Middle frontal gyrus (tissue), 1 donor: ENCODE measurements at regions not wholly inside any gene's neighbourhood (a gene's known extent, or its start where the extent isn't known, plus 50 kb on each side); places are given as distances from the start of the nearest gene placed in this dataset.

ENCODE experiments used
- DNase-seq: peaks from one replicate; pipeline ENCODE4 v3.0.0-alpha.2; 2015; ENCODE audit warnings: low spot score; ENCODE audit errors: extremely low spot score

- no peak for DNase-seq
Measured at GRCh38 chr14:71658261-71658860, 273.9 kb upstream of the RGS6 start.

GRCh38 chr14:71659159-71659558, 273.1 kb upstream of the RGS6 start:
- DNase-seq: no peak

DNA sequence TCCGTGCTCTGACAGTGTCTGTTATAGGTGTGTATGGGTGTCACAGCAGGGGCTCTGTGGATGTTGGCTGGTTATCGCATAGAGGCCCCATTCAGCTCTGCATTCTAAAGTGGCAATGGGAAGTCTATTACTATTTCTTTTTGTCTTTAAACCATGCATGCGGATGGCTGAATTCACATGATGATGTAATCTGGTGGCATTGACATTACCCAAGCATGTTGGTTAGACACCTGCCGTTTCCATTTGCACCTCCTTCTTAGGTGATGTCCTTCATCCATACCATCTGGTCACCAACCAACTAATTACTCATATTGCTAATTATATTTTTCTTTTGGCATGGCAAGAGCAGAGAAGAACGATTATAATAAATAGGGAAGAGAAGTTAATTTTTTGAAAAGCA, 270.8 kb upstream of the RGS6 start:
- no peak for DNase-seq

DNA sequence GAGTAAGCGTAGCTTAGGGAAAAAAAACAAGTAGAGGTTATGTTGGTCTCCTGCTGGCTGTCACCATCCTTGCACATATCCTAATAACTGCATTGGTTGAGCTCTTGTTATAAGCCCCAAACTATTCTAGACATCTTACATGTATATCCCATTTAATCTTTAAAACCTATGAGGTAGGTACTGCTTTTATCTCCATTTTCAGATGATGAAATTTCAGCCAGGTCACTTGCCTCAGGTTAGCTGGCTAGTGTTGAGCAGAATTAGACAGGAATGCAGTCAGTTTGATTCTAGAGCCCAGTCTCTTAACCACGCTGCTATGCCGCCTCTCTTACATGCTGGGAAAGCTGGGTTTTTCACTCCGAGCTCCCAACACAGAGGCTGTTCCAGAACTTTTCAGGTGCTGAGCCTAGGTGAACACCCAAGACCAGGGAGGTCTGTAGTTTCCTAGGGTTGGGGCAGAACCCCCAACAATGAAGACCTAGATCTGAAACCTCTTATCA, 269.9 kb upstream of the RGS6 start:
- DNase-seq: no peak

GRCh38 chr14:71665157-71665556, 267.1 kb upstream of the RGS6 start:
- no peak for DNase-seq

- DNase-seq: no peak
Measured at GRCh38 chr14:71665781-71666180, 266.4 kb upstream of the RGS6 start.

- no peak for DNase-seq
Measured at GRCh38 chr14:71666571-71667145, 265.6 kb upstream of the RGS6 start.

- DNase-seq: no peak
Measured at GRCh38 chr14:71668186-71668912, 263.9 kb upstream of the RGS6 start.

GRCh38 chr14:71672596-71672995, 259.6 kb upstream of the RGS6 start:
- DNase-seq: no peak

GRCh38 chr14:71675126-71675899, 256.9 kb upstream of the RGS6 start:
- DNase-seq: no peak

GRCh38 chr14:71675900-71676287, 256.3 kb upstream of the RGS6 start:
- no peak for DNase-seq

DNA sequence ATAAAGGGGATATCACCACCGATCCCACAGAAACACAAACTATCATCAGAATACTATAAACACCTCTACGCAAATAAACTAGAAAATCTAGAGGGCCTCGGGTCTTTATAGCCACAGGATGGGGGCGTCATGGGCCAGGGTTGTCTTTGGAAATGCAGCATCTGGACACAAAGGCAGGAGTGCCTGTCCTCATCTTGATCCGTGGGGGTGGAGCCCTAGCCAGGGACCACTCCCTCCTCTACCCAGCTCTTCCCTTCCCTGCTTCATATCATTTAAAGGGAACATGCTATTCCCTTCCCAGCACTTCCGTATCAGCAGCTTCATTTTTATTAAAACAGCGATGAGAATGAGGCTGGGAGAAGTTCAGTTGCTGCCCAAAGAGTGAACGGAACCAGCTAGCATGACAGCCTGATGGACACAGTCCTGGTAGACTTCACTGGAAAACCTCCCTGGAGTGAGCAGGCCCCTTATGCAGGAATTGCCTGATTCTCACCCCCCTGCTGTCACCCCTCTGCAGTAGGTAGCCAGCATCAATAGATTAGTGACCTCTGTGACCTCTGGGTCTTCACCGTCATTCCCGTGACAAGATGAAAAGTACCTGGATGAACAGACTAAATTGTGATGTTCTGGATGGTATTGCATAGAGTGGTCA, 251.4 kb upstream of the RGS6 start:
- no peak for DNase-seq

GRCh38 chr14:71682337-71682736, 249.9 kb upstream of the RGS6 start:
- DNase-seq: no peak

DNA sequence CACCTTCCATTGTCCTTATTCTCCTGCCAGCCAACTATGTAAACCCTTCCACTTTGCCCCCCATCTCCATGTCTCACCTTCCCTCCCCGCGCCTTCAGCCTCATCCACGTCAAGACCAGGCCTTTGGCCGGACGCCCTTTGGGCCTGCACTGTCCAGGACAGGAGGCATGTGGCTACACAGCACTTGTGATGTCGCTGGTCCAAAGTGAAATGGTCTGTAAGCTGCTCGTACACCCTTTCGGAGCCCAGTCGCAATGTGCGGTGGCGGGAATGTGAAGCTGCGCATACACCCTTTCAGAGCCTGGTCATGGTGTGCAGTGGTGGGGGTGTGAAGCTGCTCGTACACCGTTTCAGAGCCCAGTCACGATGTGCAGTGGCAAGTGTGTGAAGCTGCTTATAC, 247.9 kb upstream of the RGS6 start:
- DNase-seq: no peak

GRCh38 chr14:71686677-71687076, 245.6 kb upstream of the RGS6 start:
- no peak for DNase-seq

GRCh38 chr14:71687166-71687831, 244.9 kb upstream of the RGS6 start:
- DNase-seq: no peak

DNA sequence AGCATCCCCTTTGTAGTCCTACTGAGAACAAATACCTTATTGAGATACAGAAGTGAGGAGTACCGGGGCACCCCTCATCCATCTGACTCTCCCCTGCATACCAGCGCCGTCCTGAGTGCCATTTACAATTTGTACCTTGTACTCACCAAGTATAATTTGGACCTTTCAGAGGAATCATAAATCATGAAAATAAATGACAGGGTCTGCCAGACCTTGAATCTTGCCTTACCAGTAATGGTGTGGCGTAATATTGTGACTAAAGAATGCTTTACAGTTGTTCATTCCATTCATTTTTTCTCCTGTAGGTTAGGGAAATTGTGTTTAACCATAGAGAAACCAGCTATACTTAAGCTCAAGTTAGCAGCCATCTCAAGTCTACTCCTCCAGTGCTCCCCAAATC, 243.7 kb upstream of the RGS6 start:
- DNase-seq: no peak

- DNase-seq: no peak
Measured at GRCh38 chr14:71690478-71690877, 241.8 kb upstream of the RGS6 start.

DNA sequence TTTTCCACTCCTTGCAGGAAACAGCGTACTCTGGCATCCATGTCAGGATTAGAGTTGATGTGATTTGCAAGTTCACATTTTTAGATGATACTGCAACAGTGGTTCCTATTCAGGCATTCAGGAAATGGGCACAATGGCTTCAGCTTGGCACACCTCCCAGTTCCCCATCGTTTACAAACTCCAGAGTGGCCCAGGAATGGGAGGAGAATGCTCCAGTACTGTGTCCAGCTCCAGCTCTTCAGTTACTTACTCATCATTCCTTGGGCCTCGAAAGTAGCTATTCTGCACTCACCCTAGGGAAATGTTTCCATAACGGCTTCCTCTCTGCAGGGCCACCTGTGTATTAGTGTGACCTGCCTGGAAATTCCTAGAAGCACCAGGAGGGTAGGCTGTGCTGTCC, 239.7 kb upstream of the RGS6 start:
- DNase-seq: no peak

- DNase-seq: no peak
Measured at GRCh38 chr14:71693381-71693780, 238.8 kb upstream of the RGS6 start.
